Effector memory CD8-positive, alpha-beta T cell (primary cell): ENCODE measurements at regions not wholly inside any gene's neighbourhood (a gene's known extent, or its start where the extent isn't known, plus 50 kb on each side); places are given as distances from the start of the nearest gene placed in this dataset.
"Not testable (repeated sequence)": the region's sequence is repeated elsewhere in the genome, so short reads cannot be mapped to it uniquely, and the experiment has no call there.

ENCODE experiments used
- ATAC-seq: fragments of 150-1000 bp; cut with Tn5 transposase; replicated peaks from 2 replicates; pipeline ENCODE4 v1.10.0; 2021; ENCODE audit warnings: mild to moderate bottlenecking, moderate library complexity
- DNase-seq, 3 experiments: peaks; one replicate each; pipeline ENCODE4 v3.0.0; 2021
- H3K27ac Mint-ChIP-seq, 2 donors: one replicate each; pipeline ENCODE4 v1.8.0; 2022; ENCODE audit warnings: mild to moderate bottlenecking in 2 of 2, mixed read lengths in 2 of 2, moderate library complexity in 2 of 2
- H3K27me3 Mint-ChIP-seq, 2 donors: one replicate each; pipeline ENCODE4 v1.8.0; 2022; ENCODE audit warnings: mixed read lengths in 2 of 2
- H3K36me3 Mint-ChIP-seq: one replicate; pipeline ENCODE4 v1.8.0; 2022; ENCODE audit warnings: mild to moderate bottlenecking, moderate library complexity, mixed read lengths; ENCODE audit not compliant: insufficient read depth
- H3K4me1 Mint-ChIP-seq, 2 donors: one replicate each; pipeline ENCODE4 v1.8.0; 2022; ENCODE audit warnings: low read depth in 2 of 2, mixed read lengths in 2 of 2
- H3K4me3 Mint-ChIP-seq, 2 donors: one replicate each; pipeline ENCODE4 v1.8.0; 2022; ENCODE audit warnings: mild to moderate bottlenecking in 2 of 2, mixed read lengths in 2 of 2, moderate library complexity in 2 of 2
- H3K9me3 Mint-ChIP-seq, 2 donors: one replicate each; pipeline ENCODE4 v1.8.0; 2022; ENCODE audit warnings: mixed read lengths in 2 of 2

DNA sequence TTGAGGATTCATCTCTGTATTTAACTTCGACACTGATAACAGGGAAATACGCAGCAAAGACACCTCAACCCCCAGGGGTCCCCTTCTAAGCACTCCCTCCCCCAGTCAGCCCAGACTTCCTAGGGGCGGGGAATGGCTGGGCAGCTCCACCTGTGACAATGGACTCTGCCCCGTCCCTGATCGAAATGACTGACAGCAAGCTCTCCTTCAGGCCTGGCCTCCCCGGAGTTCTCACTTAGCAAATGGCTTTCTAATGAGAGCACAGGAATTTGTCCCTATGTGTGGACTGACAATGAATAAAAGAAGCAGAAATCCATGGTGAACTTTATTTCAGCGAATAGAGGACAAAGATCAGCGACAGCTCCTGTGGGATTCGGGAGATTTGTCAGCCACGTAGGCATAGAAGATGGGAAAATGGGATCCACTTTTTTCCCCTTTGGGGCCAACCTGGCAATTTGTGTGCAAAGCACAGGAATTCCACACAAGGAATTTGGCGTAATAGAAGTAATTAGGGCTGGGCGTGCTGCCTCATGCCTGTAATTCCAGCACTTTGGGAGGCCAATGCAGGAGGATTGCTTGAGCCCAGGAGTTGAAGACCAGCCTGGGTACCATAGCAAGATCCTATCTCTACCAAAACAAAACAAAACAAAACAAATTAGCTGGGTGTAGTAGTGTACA, 63.8 kb downstream of the TNFAIP2 start:
- ATAC-seq: no peak
- Mint-ChIP-seq H3K9me3 (no peaks in the 10 kb centered on the region), H3K27me3 (peaks cover 46 to 73% of the 10 kb centered on the region in 2 donors), H3K36me3 (no peaks in the 10 kb centered on the region), H3K4me3 (no peak overlapping the region), H3K27ac (no peak overlapping the region), H3K4me1 (peaks cover 0 to 6% of the 10 kb centered on the region in 2 donors)
- no peak for DNase-seq

DNA sequence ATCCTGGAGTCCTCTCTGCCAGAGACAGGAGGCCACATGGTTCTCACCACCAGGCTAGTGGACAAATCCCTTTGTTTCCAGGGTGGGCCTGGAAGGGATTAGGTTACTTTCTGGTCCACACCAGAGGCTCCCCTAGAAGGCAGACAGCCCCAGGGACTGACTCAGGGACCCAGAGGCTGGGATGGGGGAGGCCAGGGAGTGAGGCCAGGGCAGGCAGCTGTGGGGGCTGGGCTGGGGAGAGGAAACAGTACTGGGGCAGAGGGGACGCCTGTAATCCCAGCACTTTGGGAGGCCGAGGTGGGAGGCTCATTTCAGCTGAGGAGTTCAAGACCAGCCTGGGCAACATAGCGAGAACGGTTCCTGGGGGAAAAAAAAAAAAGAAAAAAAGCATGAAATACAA, 64.7 kb downstream of the TNFAIP2 start:
- ATAC-seq: no peak
- Mint-ChIP-seq H3K27ac (no peak overlapping the region), H3K27me3 (peaks cover 46 to 75% of the 10 kb centered on the region in 2 donors), H3K36me3 (no peaks in the 10 kb centered on the region), H3K4me3 (no peak overlapping the region), H3K9me3 (no peaks in the 10 kb centered on the region), H3K4me1 (peaks cover 0 to 10% of the 10 kb centered on the region in 2 donors)
- no peak for DNase-seq

DNA sequence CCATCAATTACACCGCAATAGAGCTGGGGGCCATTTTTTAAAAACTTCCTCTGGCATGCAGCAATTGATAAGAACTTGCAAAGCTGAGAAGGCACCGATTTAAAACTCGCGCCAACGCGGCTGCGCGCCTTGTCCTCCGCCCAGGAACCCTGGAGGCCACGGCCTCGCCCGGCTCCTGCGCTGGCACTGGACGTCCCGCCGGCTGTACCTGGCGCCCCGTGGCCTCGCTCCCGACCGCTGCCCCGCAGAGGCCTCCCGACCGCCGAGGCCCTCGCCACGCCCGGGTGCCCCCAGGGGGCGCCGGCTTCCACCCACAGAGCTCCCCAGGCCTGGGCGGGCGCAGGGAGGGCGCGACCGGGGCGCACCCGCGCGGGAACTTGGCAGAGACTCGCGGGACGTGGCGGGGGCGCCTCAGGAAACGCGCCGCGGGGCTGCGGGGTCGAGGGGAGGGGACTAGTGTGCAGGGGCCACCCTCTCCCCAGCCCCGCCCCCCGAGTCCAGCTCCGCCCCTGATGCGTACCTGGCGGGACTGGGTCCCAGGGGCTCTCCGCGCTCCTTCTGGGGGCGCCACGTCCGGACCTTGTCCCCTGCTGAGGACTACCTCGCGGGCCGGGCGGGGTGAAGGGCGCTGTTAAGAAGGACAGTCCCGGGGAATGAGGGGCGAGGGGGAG, 65.7 kb downstream of the TNFAIP2 start:
- Mint-ChIP-seq H3K36me3 (no peaks in the 10 kb centered on the region), H3K4me3 (peak overlapping the region in 1 of 2 donors; percentile 44), H3K27me3 (peaks cover 43 to 74% of the 10 kb centered on the region in 2 donors), H3K4me1 (peaks cover 0 to 10% of the 10 kb centered on the region in 2 donors), H3K27ac (no peak overlapping the region), H3K9me3 (no peaks in the 10 kb centered on the region)
- ATAC-seq: peak; percentile 59
- peak in 2 of 3 experiments; percentile 1 to 9 for DNase-seq

DNA sequence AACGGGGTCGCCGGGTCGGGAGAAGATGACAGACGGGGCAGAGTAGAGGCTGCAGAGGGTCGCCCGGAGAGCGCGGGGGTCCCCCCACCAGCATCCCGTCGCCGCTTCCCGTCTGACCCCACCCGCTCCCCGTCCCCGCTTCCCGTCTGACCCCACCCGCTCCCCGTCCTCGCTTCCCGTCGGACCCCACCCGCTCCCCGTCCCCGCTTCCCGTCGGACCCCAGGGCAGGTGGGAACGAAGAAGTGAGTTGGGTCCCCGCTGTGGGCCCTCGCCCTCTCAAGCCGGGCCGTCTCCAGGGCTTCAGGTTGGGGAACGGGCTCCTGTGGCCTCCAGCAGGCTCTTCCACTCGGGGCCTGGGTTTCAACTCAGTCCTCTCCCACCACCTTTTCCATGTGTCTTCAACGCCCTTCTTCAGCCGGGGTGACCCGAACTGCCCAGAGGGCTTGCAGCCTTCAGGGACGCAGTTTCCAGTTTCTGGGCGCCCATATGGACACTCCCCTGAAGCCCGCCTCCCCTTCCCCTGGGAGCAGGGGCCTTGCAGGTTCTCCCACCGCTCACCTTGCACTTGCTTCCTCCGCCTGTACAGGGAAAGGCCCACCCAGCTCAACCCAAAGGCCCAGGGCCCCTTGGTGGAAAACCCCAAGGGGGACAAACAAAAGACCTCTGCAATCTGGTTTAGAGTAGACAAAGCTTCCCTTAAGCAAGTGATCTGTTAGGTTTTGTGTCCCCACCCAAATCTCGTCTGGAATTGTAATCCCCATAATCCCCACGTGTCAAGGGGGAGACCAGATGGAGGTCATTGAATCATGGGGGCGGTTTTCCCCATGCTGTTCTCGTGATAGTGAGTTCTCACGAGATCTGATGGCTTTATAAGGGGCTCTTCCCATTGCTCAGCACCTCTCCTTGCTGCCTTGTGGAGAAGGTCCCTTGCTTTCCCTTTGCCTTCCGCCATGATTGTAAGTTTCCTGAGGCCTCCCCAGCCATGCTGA, 66.5 kb downstream of the TNFAIP2 start:
- peaks cover 0 to 10% of the 10 kb centered on the region in 2 donors for H3K4me1 Mint-ChIP-seq
- ATAC-seq (no peak), DNase-seq (no peak)
- no peaks in the 10 kb centered on the region for H3K9me3 Mint-ChIP-seq
- H3K36me3 Mint-ChIP-seq: no peaks in the 10 kb centered on the region
- peak overlapping the region; percentile 63 to 69 for H3K4me3 Mint-ChIP-seq
- H3K27ac Mint-ChIP-seq: no peak overlapping the region
- peaks cover 43 to 73% of the 10 kb centered on the region in 2 donors for H3K27me3 Mint-ChIP-seq

DNA sequence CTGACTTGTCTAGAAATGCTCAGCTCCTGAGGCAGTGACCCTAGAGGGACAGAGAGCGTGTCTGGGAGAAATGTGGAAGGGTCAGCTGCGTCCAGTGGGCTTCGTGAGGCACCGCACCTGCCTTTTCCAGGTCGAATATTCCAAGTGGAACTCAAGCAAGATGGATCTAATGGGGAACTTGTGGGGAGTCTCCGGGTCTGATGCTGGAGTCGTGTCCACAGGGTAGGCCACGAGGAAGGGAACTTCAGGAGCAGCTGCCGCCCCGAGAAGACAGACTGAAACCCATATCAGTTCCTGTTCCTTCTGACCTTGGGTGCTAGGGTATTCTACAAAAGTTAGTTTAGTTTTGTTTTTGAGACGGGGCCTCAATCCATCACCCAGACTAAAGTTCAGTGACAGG, 67.5 kb downstream of the TNFAIP2 start:
- Mint-ChIP-seq H3K27me3 (peaks cover 43 to 79% of the 10 kb centered on the region in 2 donors), H3K4me3 (no peak overlapping the region), H3K27ac (no peak overlapping the region), H3K4me1 (peaks cover 0 to 10% of the 10 kb centered on the region in 2 donors), H3K9me3 (no peaks in the 10 kb centered on the region), H3K36me3 (no peaks in the 10 kb centered on the region)
- no peak for ATAC-seq
- no peak for DNase-seq

DNA sequence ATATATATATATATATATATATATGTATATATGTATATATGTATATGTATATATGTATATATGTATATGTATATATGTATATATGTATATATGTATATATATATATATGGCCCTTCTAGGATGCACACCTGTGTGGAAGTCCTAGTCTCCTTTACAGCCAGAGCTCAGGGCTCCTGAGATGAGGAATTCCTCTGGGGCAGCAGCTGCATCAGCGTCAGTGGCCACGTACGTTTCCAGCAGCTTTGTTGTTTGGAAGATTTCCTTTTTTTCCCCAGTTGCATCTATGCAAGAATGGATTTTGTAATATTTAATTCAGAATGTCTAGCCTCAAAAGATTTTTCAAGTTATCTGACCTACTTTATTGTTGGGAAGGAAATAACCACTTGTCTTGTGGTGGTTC, 68.6 kb downstream of the TNFAIP2 start:
- Mint-ChIP-seq H3K4me1 (peaks cover 0 to 10% of the 10 kb centered on the region in 2 donors), H3K27me3 (peaks cover 37 to 79% of the 10 kb centered on the region in 2 donors), H3K27ac (no peak overlapping the region), H3K36me3 (no peaks in the 10 kb centered on the region), H3K9me3 (no peaks in the 10 kb centered on the region), H3K4me3 (no peak overlapping the region)
- ATAC-seq (no peak), DNase-seq (no peak)

DNA sequence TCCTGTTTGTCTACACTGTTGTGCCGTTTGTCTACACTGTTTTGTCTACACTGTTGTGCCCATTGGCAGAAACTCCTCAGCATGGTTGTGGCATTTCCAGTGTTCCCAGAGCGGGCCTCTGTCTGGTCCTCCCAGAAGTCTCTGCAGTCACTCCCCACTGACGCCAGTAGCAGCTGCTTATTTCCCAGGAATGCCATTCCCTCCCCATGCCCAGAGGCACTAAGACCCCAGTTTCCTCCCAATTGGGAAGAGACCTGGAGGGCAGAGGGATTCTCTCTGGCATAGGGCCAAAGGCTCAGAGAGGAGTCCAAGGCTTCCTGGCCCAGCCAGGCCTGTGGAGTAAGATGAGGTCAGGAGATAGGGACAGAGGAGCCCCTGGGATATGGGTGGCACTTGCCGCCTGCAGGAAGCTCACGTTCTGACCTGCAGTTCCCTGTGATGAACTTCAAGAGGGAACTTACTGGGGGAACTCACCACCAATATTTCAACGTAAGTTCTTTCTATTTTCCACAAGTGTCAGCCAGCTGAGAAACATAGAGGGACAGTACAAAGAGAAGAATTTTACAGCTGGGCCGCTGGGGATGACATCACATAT, 69.1 kb downstream of the TNFAIP2 start:
- Mint-ChIP-seq H3K27ac (no peak overlapping the region), H3K36me3 (no peaks in the 10 kb centered on the region), H3K27me3 (peaks cover 32 to 77% of the 10 kb centered on the region in 2 donors), H3K4me3 (no peak overlapping the region), H3K4me1 (peaks cover 0 to 10% of the 10 kb centered on the region in 2 donors), H3K9me3 (no peaks in the 10 kb centered on the region)
- ATAC-seq (no peak), DNase-seq (no peak)

DNA sequence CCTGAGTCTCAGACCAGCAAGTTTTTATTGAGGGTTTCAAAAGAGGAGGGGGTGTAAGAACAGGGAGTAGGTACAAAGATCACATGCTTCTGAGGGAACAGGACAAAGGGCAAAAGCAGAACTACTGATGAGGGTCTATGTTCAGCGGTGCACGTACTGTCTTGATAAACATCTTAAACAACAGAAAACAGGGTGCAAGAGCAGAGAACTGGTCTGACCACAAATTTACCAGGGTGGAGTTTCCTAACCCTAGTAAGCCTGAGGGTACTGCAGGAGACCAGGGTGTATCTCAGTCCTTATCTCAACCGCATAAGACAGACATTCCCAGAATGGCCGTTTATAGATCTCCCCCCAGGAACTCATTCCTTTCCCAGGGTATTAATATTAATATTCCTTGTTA, 69.6 kb downstream of the TNFAIP2 start:
- H3K4me1 Mint-ChIP-seq, DNase-seq, H3K4me3 Mint-ChIP-seq, H3K27ac Mint-ChIP-seq, H3K36me3 Mint-ChIP-seq, ATAC-seq, H3K9me3 Mint-ChIP-seq: not testable (repeated sequence)
- H3K27me3 Mint-ChIP-seq: peaks cover 27 to 76% of the 10 kb centered on the region in 2 donors

DNA sequence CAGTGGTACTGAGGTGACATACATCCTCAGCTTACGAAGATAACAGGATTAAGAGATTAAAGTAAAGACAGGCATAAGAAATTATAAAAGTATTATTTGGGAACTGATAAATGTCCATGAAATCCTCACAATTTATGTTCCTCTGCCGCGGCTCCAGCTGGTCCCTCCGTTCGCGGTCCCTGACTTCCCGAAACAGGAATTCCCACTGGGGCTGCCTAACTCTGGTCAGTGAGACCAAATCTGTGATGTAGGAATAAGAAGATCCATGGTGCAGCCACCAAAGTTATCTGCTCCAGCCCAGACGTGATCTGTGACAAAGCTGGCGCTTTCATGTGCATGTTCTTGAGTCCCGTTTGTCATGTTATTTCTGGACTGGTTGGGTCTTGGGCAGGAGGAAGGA, 70.2 kb downstream of the TNFAIP2 start:
- H3K27me3 Mint-ChIP-seq: peaks cover 21 to 76% of the 10 kb centered on the region in 2 donors
- not testable (repeated sequence) for DNase-seq, H3K27ac Mint-ChIP-seq, H3K4me1 Mint-ChIP-seq, H3K9me3 Mint-ChIP-seq, H3K4me3 Mint-ChIP-seq, H3K36me3 Mint-ChIP-seq, ATAC-seq

DNA sequence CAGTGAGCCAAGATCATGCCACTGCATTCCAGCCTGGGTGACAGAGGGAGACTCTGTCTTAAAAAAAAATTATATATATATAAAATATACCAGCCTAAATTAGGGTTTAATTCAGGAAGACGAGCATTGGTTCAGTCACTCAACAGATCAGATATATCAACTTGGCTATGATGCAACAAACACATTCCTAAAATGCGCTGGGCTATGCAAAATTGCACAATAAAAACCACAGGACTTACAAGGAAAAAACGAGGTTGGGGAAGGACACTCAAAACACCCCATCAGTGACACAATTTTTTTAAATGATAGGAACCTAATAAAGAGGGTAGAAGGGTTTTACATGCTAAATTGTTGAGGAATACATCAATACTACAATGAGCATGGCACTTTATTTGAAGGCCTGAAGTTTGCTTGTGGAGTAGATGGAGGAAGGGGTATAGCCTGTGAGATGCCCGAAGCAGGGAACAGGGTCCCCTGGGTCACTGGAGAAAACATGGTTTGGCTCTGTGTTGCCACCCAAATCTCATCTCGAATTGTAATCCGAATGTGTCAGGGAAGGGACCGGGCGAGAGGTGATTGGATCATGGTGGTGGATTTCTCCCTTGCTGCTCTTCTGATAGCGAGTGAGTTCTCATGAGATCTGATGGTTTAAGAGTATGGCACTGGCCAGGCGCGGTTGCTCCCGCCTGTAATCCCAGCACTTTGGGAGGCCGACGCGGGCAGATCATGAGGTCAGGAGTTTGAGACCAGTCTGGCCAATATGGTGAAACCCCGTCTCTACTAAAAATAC, 71.2 kb downstream of the TNFAIP2 start:
- Mint-ChIP-seq H3K4me3 (no peak overlapping the region), H3K4me1 (peaks cover 0 to 7% of the 10 kb centered on the region in 2 donors)
- ATAC-seq: no peak

DNA sequence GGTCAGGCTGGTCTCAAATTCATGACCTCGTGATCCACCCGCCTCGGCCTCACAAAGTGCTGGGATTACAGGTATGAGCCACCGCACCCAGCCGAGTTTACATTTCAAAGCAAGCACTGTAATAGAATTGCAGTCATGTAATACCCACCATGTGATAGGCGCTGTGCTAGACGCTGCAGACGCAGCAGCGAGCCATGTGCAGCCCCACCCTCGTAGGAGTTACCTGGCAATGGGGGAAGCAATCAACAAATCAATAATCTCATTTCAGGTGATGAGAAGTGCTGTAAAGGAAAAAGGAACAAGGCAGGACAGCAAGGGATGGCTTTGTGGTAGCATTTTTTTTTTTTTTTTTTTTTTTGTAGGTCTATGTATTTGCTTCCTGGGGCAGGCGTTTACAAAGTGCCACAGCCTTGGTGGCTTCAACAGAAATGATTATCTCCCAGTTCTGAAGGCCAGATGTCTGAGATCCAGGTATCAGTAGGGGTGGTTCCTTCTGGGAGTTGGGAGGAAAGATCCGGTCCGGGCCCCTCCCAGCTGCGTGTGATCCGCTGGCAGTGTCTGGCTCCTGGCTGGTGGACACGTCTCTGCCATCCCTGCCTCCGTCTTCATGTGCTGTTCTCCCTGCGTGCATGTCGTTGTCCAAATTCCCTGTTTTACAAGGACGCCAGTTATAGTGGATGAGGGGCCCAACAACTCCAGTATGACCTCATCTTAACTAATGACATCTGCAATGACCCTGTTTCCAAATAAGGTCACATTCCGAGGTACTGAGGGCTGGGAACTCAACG, 72.8 kb downstream of the TNFAIP2 start:
- Mint-ChIP-seq H3K4me1 (peaks cover 0 to 4% of the 10 kb centered on the region in 2 donors), H3K9me3 (no peaks in the 10 kb centered on the region), H3K36me3 (no peaks in the 10 kb centered on the region), H3K4me3 (no peak overlapping the region), H3K27me3 (peaks cover 6 to 61% of the 10 kb centered on the region in 2 donors), H3K27ac (no peak overlapping the region)
- ATAC-seq: no peak
- DNase-seq: no peak

More for the DNA sequence above, 71.2 kb downstream of the TNFAIP2 start:
- peaks cover 19 to 76% of the 10 kb centered on the region in 2 donors for H3K27me3 Mint-ChIP-seq
- no peaks in the 10 kb centered on the region for H3K9me3 Mint-ChIP-seq
- DNase-seq: no peak
- H3K36me3 Mint-ChIP-seq: no peaks in the 10 kb centered on the region
- H3K27ac Mint-ChIP-seq: no peak overlapping the region

DNA sequence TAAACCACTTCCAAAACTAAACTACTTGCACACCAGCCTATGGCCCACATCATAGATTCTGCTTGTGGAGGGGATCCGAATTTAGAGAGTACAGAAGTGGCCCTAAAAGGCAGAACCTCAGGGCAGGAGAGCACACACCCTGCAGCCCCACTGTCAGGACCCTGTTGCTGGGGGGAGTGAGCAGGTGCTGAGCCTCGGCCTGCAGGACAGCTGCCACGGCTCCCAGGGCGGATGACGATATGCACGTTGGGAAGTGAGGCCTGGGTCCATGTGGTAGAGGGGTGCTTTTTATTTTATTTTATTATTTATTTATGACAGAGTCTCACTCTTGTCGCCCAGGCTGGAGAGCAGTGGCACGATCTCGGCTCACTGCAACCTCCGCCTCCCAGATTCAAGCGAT, 73.5 kb downstream of the TNFAIP2 start:
- peaks cover 0 to 4% of the 10 kb centered on the region in 2 donors for H3K4me1 Mint-ChIP-seq
- peaks cover 9 to 66% of the 10 kb centered on the region in 2 donors for H3K27me3 Mint-ChIP-seq
- no peaks in the 10 kb centered on the region for H3K36me3 Mint-ChIP-seq
- no peaks in the 10 kb centered on the region for H3K9me3 Mint-ChIP-seq
- ATAC-seq (no peak), DNase-seq (no peak)
- no peak overlapping the region for H3K4me3 Mint-ChIP-seq
- H3K27ac Mint-ChIP-seq: no peak overlapping the region
